ENCODE measurements at regions not wholly inside any gene's neighbourhood (a gene's known extent, or its start where the extent isn't known, plus 50 kb on each side); places are given as distances from the start of the nearest gene placed in this dataset.

GRCh38 chr4:156553659-156554058, 417.9 kb downstream of the PDGFC start:
- no peak for TF ChIP-seq CTCF (IDR thresholded peaks at IDR 0.05)
- TF ChIP-seq EZH2 (IDR thresholded peaks at IDR 0.05; ENCODE audit: borderline replicate concordance, insufficient read depth, low read depth, low read length, poor library complexity, severe bottlenecking): no peak
- Histone ChIP-seq H3K4me1 (ENCODE audit: control insufficient read depth in 2 of 2, insufficient read depth in 2 of 2, low read length in 2 of 2) (no peaks in the 10 kb centered on the region), H4K20me1 (ENCODE audit: control insufficient read depth, insufficient read depth, low read length, poor library complexity, severe bottlenecking) (no peaks in the 10 kb centered on the region), H3K27me3 (replicated peaks in 1 of 4; ENCODE audit: control extremely low read depth in 1 of 4, control insufficient read depth in 3 of 4, insufficient read depth in 4 of 4, low read length in 3 of 4) (no peaks in the 10 kb centered on the region), H3K9ac (ENCODE audit: low read length) (no peak overlapping the region), H3K27ac (ENCODE audit: low read length in 2 of 2) (no peak overlapping the region), H3K4me3 (ENCODE audit: control extremely low read depth in 1 of 5, extremely low read depth in 1 of 5, insufficient read depth in 1 of 5, low read depth in 2 of 5, low read length in 4 of 5) (no peak overlapping the region), H3K9me3 (ENCODE audit: control extremely low read depth in 1 of 3, control insufficient read depth in 2 of 3, insufficient read depth in 1 of 3, low read length in 2 of 3) (peaks cover 0 to 13% (median 0%) of the 10 kb centered on the region in 3 donors), H3K36me3 (replicated peaks in 1 of 2; ENCODE audit: control extremely low read depth in 1 of 2, control insufficient read depth in 1 of 2, extremely low read depth in 1 of 2, insufficient read depth in 2 of 2, low read length in 1 of 2) (no peaks in the 10 kb centered on the region), H3K79me2 (ENCODE audit: control insufficient read depth, insufficient read depth, low read length) (no peaks in the 10 kb centered on the region), H2AFZ (ENCODE audit: insufficient read depth, low read depth, low read length, poor library complexity, severe bottlenecking) (no peak overlapping the region), H3K4me2 (replicated peaks; ENCODE audit: low read depth, low read length, poor library complexity, severe bottlenecking) (no peak overlapping the region)
- intact Hi-C loops (cut with micrococcal nuclease): no loop called here
- DNase-seq: no peak
- POLR2A ChIA-PET: no interaction called here
- H3K4me3 Mint-ChIP-seq: no peak overlapping the region
- H3K27ac Mint-ChIP-seq: no peak overlapping the region
- CTCF ChIA-PET: no interaction called here
- no CpG with 5 or more reads among the region's 1 CpG for WGBS (ENCODE audit: insufficient coverage)
- H3K27me3 Mint-ChIP-seq: no peaks in the 10 kb centered on the region
- no peak for ATAC-seq (ENCODE audit: low read depth)
- peaks cover 3% of the 10 kb centered on the region for H3K9me3 Mint-ChIP-seq (ENCODE audit: insufficient read depth)
- no peaks in the 10 kb centered on the region for H3K4me1 Mint-ChIP-seq

- 60% methylated on average over 1 of the region's 2 CpGs for WGBS (ENCODE audit: insufficient coverage)
- TF ChIP-seq EZH2 (IDR thresholded peaks at IDR 0.05; ENCODE audit: borderline replicate concordance, insufficient read depth, low read depth, low read length, poor library complexity, severe bottlenecking): no peak
- TF ChIP-seq CTCF (IDR thresholded peaks at IDR 0.05): no peak
- H3K27me3 ChIP-seq (replicated peaks in 1 of 4; ENCODE audit: control extremely low read depth in 1 of 4, control insufficient read depth in 3 of 4, insufficient read depth in 4 of 4, low read length in 3 of 4): no peaks in the 10 kb centered on the region
- H3K4me2 ChIP-seq (replicated peaks; ENCODE audit: low read depth, low read length, poor library complexity, severe bottlenecking): no peak overlapping the region
- H3K79me2 ChIP-seq (ENCODE audit: control insufficient read depth, insufficient read depth, low read length): no peaks in the 10 kb centered on the region
- intact Hi-C loops (cut with micrococcal nuclease): no loop called here
- ChIA-PET CTCF (no interaction called here), POLR2A (no interaction called here)
- no peak overlapping the region for H3K4me3 ChIP-seq (ENCODE audit: control extremely low read depth in 1 of 5, extremely low read depth in 1 of 5, insufficient read depth in 1 of 5, low read depth in 2 of 5, low read length in 4 of 5)
- no peak overlapping the region for H3K27ac Mint-ChIP-seq
- peaks cover 3% of the 10 kb centered on the region for H3K9me3 Mint-ChIP-seq (ENCODE audit: insufficient read depth)
- no peaks in the 10 kb centered on the region for H3K4me1 ChIP-seq (ENCODE audit: control insufficient read depth in 2 of 2, insufficient read depth in 2 of 2, low read length in 2 of 2)
- H3K9ac ChIP-seq (ENCODE audit: low read length): no peak overlapping the region
- no peak overlapping the region for H3K27ac ChIP-seq (ENCODE audit: low read length in 2 of 2)
- ATAC-seq (ENCODE audit: low read depth) (no peak), DNase-seq (no peak)
- no peaks in the 10 kb centered on the region for H3K36me3 ChIP-seq (replicated peaks in 1 of 2; ENCODE audit: control extremely low read depth in 1 of 2, control insufficient read depth in 1 of 2, extremely low read depth in 1 of 2, insufficient read depth in 2 of 2, low read length in 1 of 2)
- H3K4me1 Mint-ChIP-seq: no peaks in the 10 kb centered on the region
- H3K27me3 Mint-ChIP-seq: no peaks in the 10 kb centered on the region
- H2AFZ ChIP-seq (ENCODE audit: insufficient read depth, low read depth, low read length, poor library complexity, severe bottlenecking): no peak overlapping the region
- no peak overlapping the region for H3K4me3 Mint-ChIP-seq
- H3K9me3 ChIP-seq (ENCODE audit: control extremely low read depth in 1 of 3, control insufficient read depth in 2 of 3, insufficient read depth in 1 of 3, low read length in 2 of 3): no peaks in the 10 kb centered on the region
- no peaks in the 10 kb centered on the region for H4K20me1 ChIP-seq (ENCODE audit: control insufficient read depth, insufficient read depth, low read length, poor library complexity, severe bottlenecking)
Observed at GRCh38 chr4:156547891-156548290, 423.7 kb downstream of the PDGFC start.

Measured in B cell (primary cell).